Vagina (tissue), 2 donors: ENCODE measurements at regions not wholly inside any gene's neighbourhood (a gene's known extent, or its start where the extent isn't known, plus 50 kb on each side); places are given as distances from the start of the nearest gene placed in this dataset.

Source experiments
- DNase-seq, 2 donors: peaks; one replicate each; pipeline ENCODE4 v3.0.0-alpha.2; 2017; ENCODE audit errors: extremely low spot score in 2 of 2
- H3K27ac ChIP-seq: fragments of 200-600 bp; sonication (generic); one replicate; pipeline ENCODE4 v1.5.1; 2019
- H3K27me3 ChIP-seq: fragments of 200-600 bp; sonication (generic); one replicate; pipeline ENCODE4 v1.5.1; 2019
- H3K36me3 ChIP-seq, 2 donors: fragments of 200-600 bp; sonication (generic); one replicate each; pipeline ENCODE4 v1.5.1; 2017 to 2019
- H3K4me1 ChIP-seq: fragments of 200-600 bp; sonication (generic); one replicate; pipeline ENCODE4 v1.5.1; 2019
- H3K4me3 ChIP-seq, 2 donors: fragments of 200-600 bp; sonication (generic); 1 replicate in 1 of 2; 2 replicates in 1 of 2; pipeline ENCODE4 v1.5.1; 2016 to 2019
- H3K9me3 ChIP-seq: fragments of 200-600 bp; sonication (generic); one replicate; pipeline ENCODE4 v1.5.1; 2019
- CTCF ChIP-seq, 3 experiments: fragments of 450-650 bp in 2 of 3; fragments of 200-600 bp in 1 of 3; sonication (generic) in 1 of 3; IDR thresholded peaks; one replicate each; pipeline ENCODE4 v1.5.1; 2017 to 2019; ENCODE audit warnings: antibody characterized with exemption in 3 of 3, mild to moderate bottlenecking in 2 of 3, moderate library complexity in 2 of 3
- POLR2A ChIP-seq, 2 donors: fragments of 450-650 bp; IDR thresholded peaks; one replicate each; pipeline ENCODE4 v1.6.1; 2017; ENCODE audit warnings: antibody characterized with exemption in 2 of 2, mild to moderate bottlenecking in 2 of 2, moderate library complexity in 2 of 2
- POLR2AphosphoS5 ChIP-seq, 2 donors: sonication (generic); formaldehyde crosslinking; IDR thresholded peaks; one replicate each; pipeline ENCODE4 v1.9.0; 2017; ENCODE audit warnings: antibody characterized with exemption in 2 of 2, mild to moderate bottlenecking in 2 of 2, low read depth in 1 of 2; ENCODE audit not compliant: insufficient read depth in 1 of 2
- intact Hi-C: fragments of 100-400 bp; cut with DNase I; formaldehyde crosslinking; loops from one replicate; pipeline ENCODE4 v1.15.1; 2023

- no peak for DNase-seq
- H3K4me1 ChIP-seq = no peaks in the 10 kb centered on the region
- H3K36me3 ChIP-seq = no peaks in the 10 kb centered on the region
- H3K27ac ChIP-seq = no peak overlapping the region
- TF ChIP-seq POLR2AphosphoS5 (IDR thresholded peaks at IDR 0.05; ENCODE audit: insufficient read depth in 1 of 2, low read depth in 1 of 2) = no peak
- TF ChIP-seq POLR2A (IDR thresholded peaks at IDR 0.05) = no peak
- intact Hi-C loops = no loop called here
- no peak overlapping the region for H3K4me3 ChIP-seq
- no peaks in the 10 kb centered on the region for H3K9me3 ChIP-seq
- no peaks in the 10 kb centered on the region for H3K27me3 ChIP-seq
Measured at GRCh38 chr2:175362331-175362730, 180.8 kb upstream of the ATP5MC3 start.

GRCh38 chr2:175359710-175360109, 178.2 kb upstream of the ATP5MC3 start:
- H3K9me3 ChIP-seq = no peaks in the 10 kb centered on the region
- intact Hi-C loops = no loop called here
- DNase-seq = no peak
- H3K27ac ChIP-seq = no peak overlapping the region
- TF ChIP-seq POLR2AphosphoS5 (IDR thresholded peaks at IDR 0.05; ENCODE audit: insufficient read depth in 1 of 2, low read depth in 1 of 2) (no peak), POLR2A (IDR thresholded peaks at IDR 0.05) (no peak), CTCF (IDR thresholded peaks at IDR 0.05) (no peak)
- H3K27me3 ChIP-seq = no peaks in the 10 kb centered on the region
- no peak overlapping the region for H3K4me3 ChIP-seq
- no peaks in the 10 kb centered on the region for H3K36me3 ChIP-seq
- no peaks in the 10 kb centered on the region for H3K4me1 ChIP-seq

- TF ChIP-seq POLR2A (IDR thresholded peaks at IDR 0.05) (no peak), POLR2AphosphoS5 (IDR thresholded peaks at IDR 0.05; ENCODE audit: insufficient read depth in 1 of 2, low read depth in 1 of 2) (no peak), CTCF (IDR thresholded peaks at IDR 0.05) (no peak)
- DNase-seq = no peak
- Histone ChIP-seq H3K9me3 (no peaks in the 10 kb centered on the region), H3K27ac (no peak overlapping the region), H3K4me3 (no peak overlapping the region), H3K27me3 (no peaks in the 10 kb centered on the region), H3K36me3 (no peaks in the 10 kb centered on the region), H3K4me1 (peaks cover 6% of the 10 kb centered on the region)
- intact Hi-C loops = no loop called here
Measured at GRCh38 chr2:175356901-175357300, 175.4 kb upstream of the ATP5MC3 start.

- intact Hi-C loops = no loop called here
- Histone ChIP-seq H3K27me3 (no peaks in the 10 kb centered on the region), H3K4me1 (peaks cover 6% of the 10 kb centered on the region), H3K9me3 (no peaks in the 10 kb centered on the region), H3K36me3 (no peaks in the 10 kb centered on the region), H3K27ac (no peak overlapping the region), H3K4me3 (no peak overlapping the region)
- no peak for DNase-seq
- TF ChIP-seq CTCF (IDR thresholded peaks at IDR 0.05) (no peak), POLR2A (IDR thresholded peaks at IDR 0.05) (no peak), POLR2AphosphoS5 (IDR thresholded peaks at IDR 0.05; ENCODE audit: insufficient read depth in 1 of 2, low read depth in 1 of 2) (no peak)
Measured at GRCh38 chr2:175355246-175355645, 173.7 kb upstream of the ATP5MC3 start.

DNA sequence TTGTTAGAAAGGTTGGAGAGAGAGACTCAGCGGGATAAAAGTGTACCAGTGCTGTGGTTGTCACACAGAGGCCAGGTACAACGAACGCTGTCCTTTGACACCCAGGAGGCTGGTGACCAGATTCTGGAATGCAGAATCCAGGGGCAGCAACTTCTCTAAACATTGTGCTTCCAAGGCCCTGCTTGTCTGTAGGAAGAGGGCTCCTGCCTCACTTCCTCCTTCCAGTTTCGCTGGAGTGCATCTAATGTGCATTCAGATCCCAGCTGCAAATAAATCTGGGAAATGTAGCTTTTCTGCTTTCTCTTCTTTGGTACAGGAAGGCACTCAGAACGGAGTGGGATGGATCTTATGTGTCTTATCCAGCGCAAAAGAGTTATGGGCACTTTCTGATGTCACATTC, 171.8 kb upstream of the ATP5MC3 start:
- no peaks in the 10 kb centered on the region for H3K36me3 ChIP-seq
- intact Hi-C loops = no loop called here
- peaks cover 6% of the 10 kb centered on the region for H3K4me1 ChIP-seq
- TF ChIP-seq POLR2A (IDR thresholded peaks at IDR 0.05) = no peak
- TF ChIP-seq CTCF (IDR thresholded peaks at IDR 0.05) = no peak
- no peak for TF ChIP-seq POLR2AphosphoS5 (IDR thresholded peaks at IDR 0.05; ENCODE audit: insufficient read depth in 1 of 2, low read depth in 1 of 2)
- H3K27ac ChIP-seq = no peak overlapping the region
- no peaks in the 10 kb centered on the region for H3K9me3 ChIP-seq
- no peaks in the 10 kb centered on the region for H3K27me3 ChIP-seq
- no peak overlapping the region for H3K4me3 ChIP-seq
- DNase-seq = no peak

DNA sequence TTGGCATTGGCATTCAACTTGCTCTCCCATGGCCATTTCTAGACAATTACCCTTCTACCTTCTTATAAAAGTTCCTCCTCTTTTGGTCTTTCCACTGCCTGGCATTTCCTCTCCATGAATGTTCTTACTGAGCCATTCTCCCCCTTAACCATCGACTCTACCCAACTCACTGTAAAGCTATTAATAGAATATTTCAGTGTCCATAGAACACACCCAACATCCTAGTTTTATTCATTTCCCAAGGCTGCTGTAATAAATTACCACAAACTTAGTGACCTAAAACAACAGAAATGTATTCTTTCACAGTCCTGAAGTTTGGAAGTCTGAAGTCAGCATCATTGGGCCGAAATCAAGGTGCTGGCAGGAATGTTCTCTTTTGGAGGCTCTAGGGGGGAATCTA, 170.0 kb upstream of the ATP5MC3 start:
- DNase-seq = no peak
- H3K4me3 ChIP-seq = no peak overlapping the region
- no peaks in the 10 kb centered on the region for H3K27me3 ChIP-seq
- TF ChIP-seq POLR2AphosphoS5 (IDR thresholded peaks at IDR 0.05; ENCODE audit: insufficient read depth in 1 of 2, low read depth in 1 of 2) = no peak
- TF ChIP-seq CTCF (IDR thresholded peaks at IDR 0.05) = no peak
- TF ChIP-seq POLR2A (IDR thresholded peaks at IDR 0.05) = no peak
- H3K27ac ChIP-seq = no peak overlapping the region
- intact Hi-C loops = no loop called here
- no peaks in the 10 kb centered on the region for H3K36me3 ChIP-seq
- H3K9me3 ChIP-seq = no peaks in the 10 kb centered on the region
- H3K4me1 ChIP-seq = peaks cover 6% of the 10 kb centered on the region
